Osteoblast (primary cell): ENCODE measurements at regions not wholly inside any gene's neighbourhood (a gene's known extent, or its start where the extent isn't known, plus 50 kb on each side); places are given as distances from the start of the nearest gene placed in this dataset.

Source experiments
- DNase-seq: peaks from one replicate; pipeline ENCODE4 v3.0.0; 2011; ENCODE audit warnings: low spot score, mixed read lengths; ENCODE audit not compliant: insufficient read length; ENCODE audit errors: missing footprints
- H2AFZ ChIP-seq: 2 replicates; pipeline ENCODE4 v1.6.0; 2011; ENCODE audit warnings: mild to moderate bottlenecking, low read length
- H3K27ac ChIP-seq: 2 replicates; pipeline ENCODE4 v1.5.1; 2011; ENCODE audit warnings: mild to moderate bottlenecking, low read depth, low read length, moderate library complexity
- H3K27me3 ChIP-seq: 2 replicates; pipeline ENCODE4 v1.6.0; 2012; ENCODE audit warnings: mild to moderate bottlenecking, control low read depth, inconsistent platforms, low read length, moderate library complexity; ENCODE audit not compliant: insufficient read depth
- H3K36me3 ChIP-seq: 2 replicates; pipeline ENCODE4 v1.5.1; 2011; ENCODE audit warnings: mild to moderate bottlenecking, low read length, control low read depth, moderate library complexity; ENCODE audit not compliant: insufficient read depth
- H3K4me1 ChIP-seq: 2 replicates; pipeline ENCODE4 v1.5.1; 2011; ENCODE audit warnings: mild to moderate bottlenecking, low read length, control low read depth, moderate library complexity; ENCODE audit not compliant: insufficient read depth
- H3K4me2 ChIP-seq: 2 replicates; pipeline ENCODE4 v1.6.0; 2011; ENCODE audit warnings: mild to moderate bottlenecking, low read length; ENCODE audit not compliant: insufficient read depth
- H3K4me3 ChIP-seq: fragments of 200-600 bp; sonication (generic); 3 replicates; pipeline ENCODE4 v1.5.1; 2012; ENCODE audit warnings: mild to moderate bottlenecking, low read length, inconsistent platforms; ENCODE audit not compliant: insufficient read depth
- H3K79me2 ChIP-seq: 2 replicates; pipeline ENCODE4 v1.6.0; 2012; ENCODE audit warnings: mild to moderate bottlenecking, low read length, control low read depth, inconsistent platforms; ENCODE audit not compliant: insufficient read depth
- H3K9me3 ChIP-seq: 2 replicates; pipeline ENCODE4 v1.5.1; 2011; ENCODE audit warnings: low read depth, low read length, control low read depth
- H4K20me1 ChIP-seq: 2 replicates; pipeline ENCODE4 v1.6.0; 2012; ENCODE audit warnings: mild to moderate bottlenecking, low read length, control low read depth; ENCODE audit not compliant: insufficient read depth
- CTCF ChIP-seq: IDR thresholded peaks from 2 replicates; pipeline ENCODE4 v1.5.1; 2011; ENCODE audit warnings: mild to moderate bottlenecking, low read depth, low read length, moderate library complexity; ENCODE audit errors: extremely low read depth

- Histone ChIP-seq H4K20me1 (no peaks in the 10 kb centered on the region), H3K4me3 (no peak overlapping the region), H3K4me2 (no peak overlapping the region), H3K9me3 (peaks cover 2% of the 10 kb centered on the region), H3K27me3 (no peaks in the 10 kb centered on the region), H3K36me3 (no peaks in the 10 kb centered on the region), H3K27ac (no peak overlapping the region), H3K79me2 (no peaks in the 10 kb centered on the region), H2AFZ (no peak overlapping the region), H3K4me1 (no peaks in the 10 kb centered on the region)
- DNase-seq, result no peak
- TF ChIP-seq CTCF, result no peak
Measured at GRCh38 chr22:48841881-48842582, 985.6 kb downstream of the BRD1 start.

- Histone ChIP-seq H3K36me3 (no peaks in the 10 kb centered on the region), H4K20me1 (no peaks in the 10 kb centered on the region), H3K27ac (no peak overlapping the region), H3K79me2 (no peaks in the 10 kb centered on the region), H3K4me2 (no peak overlapping the region), H2AFZ (no peak overlapping the region), H3K4me3 (no peak overlapping the region), H3K27me3 (no peaks in the 10 kb centered on the region), H3K9me3 (peaks cover 4% of the 10 kb centered on the region), H3K4me1 (no peaks in the 10 kb centered on the region)
- no peak for DNase-seq
- TF ChIP-seq CTCF, result no peak
Measured at GRCh38 chr22:48840112-48840949, 987.3 kb downstream of the BRD1 start.

- H3K27me3 ChIP-seq, result no peaks in the 10 kb centered on the region
- no peak overlapping the region for H3K4me3 ChIP-seq
- no peak overlapping the region for H3K27ac ChIP-seq
- no peak for DNase-seq
- no peaks in the 10 kb centered on the region for H3K36me3 ChIP-seq
- TF ChIP-seq CTCF, result no peak
- peaks cover 4% of the 10 kb centered on the region for H3K9me3 ChIP-seq
- H3K4me1 ChIP-seq, result no peaks in the 10 kb centered on the region
- H3K79me2 ChIP-seq, result no peaks in the 10 kb centered on the region
- no peaks in the 10 kb centered on the region for H4K20me1 ChIP-seq
- no peak overlapping the region for H3K4me2 ChIP-seq
- H2AFZ ChIP-seq, result no peak overlapping the region
Measured at GRCh38 chr22:48838846-48839730, 988.6 kb downstream of the BRD1 start.

GRCh38 chr22:48838376-48838775 lies 989.3 kb downstream of the BRD1 start:
- H3K27me3 ChIP-seq, result no peaks in the 10 kb centered on the region
- H3K4me1 ChIP-seq, result no peaks in the 10 kb centered on the region
- no peaks in the 10 kb centered on the region for H4K20me1 ChIP-seq
- H3K9me3 ChIP-seq, result peaks cover 4% of the 10 kb centered on the region
- no peak for TF ChIP-seq CTCF
- no peaks in the 10 kb centered on the region for H3K79me2 ChIP-seq
- no peak overlapping the region for H3K27ac ChIP-seq
- H3K4me2 ChIP-seq, result no peak overlapping the region
- no peaks in the 10 kb centered on the region for H3K36me3 ChIP-seq
- H2AFZ ChIP-seq, result no peak overlapping the region
- no peak overlapping the region for H3K4me3 ChIP-seq
- DNase-seq, result no peak
